KOPT-K1 (cell line): ENCODE measurements at regions not wholly inside any gene's neighbourhood (a gene's known extent, or its start where the extent isn't known, plus 50 kb on each side); places are given as distances from the start of the nearest gene placed in this dataset.

ENCODE experiments used
- H3K27ac ChIP-seq: fragments of 200-600 bp; sonication (generic); 2 replicates; pipeline ENCODE4 v1.5.1; 2016; ENCODE audit warnings: antibody characterized with exemption, mild to moderate bottlenecking, low read depth, low read length; ENCODE audit not compliant: poor library complexity, severe bottlenecking
- H3K36me3 ChIP-seq: fragments of 200-600 bp; sonication (generic); 2 replicates; pipeline ENCODE4 v1.5.1; 2017; ENCODE audit warnings: antibody characterized with exemption, mild to moderate bottlenecking, low read length, moderate library complexity; ENCODE audit not compliant: insufficient read depth
- H3K9me3 ChIP-seq: fragments of 200-600 bp; sonication (generic); 2 replicates; pipeline ENCODE4 v1.5.1; 2017; ENCODE audit warnings: antibody characterized with exemption, low read length, mild to moderate bottlenecking; ENCODE audit not compliant: insufficient read depth, poor library complexity, severe bottlenecking

DNA sequence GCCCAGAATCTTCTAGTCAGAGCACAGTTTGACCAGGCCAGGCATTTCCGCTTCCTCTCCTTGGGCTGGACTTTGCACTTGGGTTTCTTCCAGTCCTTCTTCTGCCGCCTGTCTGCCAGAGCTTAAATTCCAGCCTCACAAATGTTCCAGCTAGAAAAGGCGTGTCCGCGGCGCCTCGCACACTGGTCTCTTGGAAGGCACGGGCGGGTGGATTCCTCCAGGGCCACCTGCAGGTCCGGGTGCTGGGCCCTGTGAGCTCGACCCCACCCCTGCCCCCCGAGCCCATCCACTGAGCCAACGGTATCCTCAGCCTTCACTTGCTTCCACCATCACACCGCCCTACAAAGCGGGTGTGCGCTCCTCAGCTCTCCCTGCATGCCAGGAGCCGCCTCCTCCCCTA is 2026.5 kb downstream of the TP53TG3F start:
- Histone ChIP-seq H3K27ac (no peak overlapping the region), H3K36me3 (no peaks in the 10 kb centered on the region), H3K9me3 (peaks cover 9% of the 10 kb centered on the region)

GRCh38 chr16:35492225-35492624 is 2032.8 kb downstream of the TP53TG3F start:
- Histone ChIP-seq H3K27ac (no peak overlapping the region), H3K9me3 (no peaks in the 10 kb centered on the region)

GRCh38 chr16:35497399-35497798 is 2038.0 kb downstream of the TP53TG3F start:
- Histone ChIP-seq H3K27ac (no peak overlapping the region), H3K9me3 (peaks cover 7% of the 10 kb centered on the region), H3K36me3 (no peaks in the 10 kb centered on the region)

More at GRCh38 chr16:35492225-35492624, 2032.8 kb downstream of the TP53TG3F start:
- no peaks in the 10 kb centered on the region for H3K36me3 ChIP-seq

GRCh38 chr16:35506018-35506897 is 2046.8 kb downstream of the TP53TG3F start:
- no peak overlapping the region for H3K27ac ChIP-seq
- H3K36me3 ChIP-seq: no peaks in the 10 kb centered on the region
- H3K9me3 ChIP-seq: peaks cover 18% of the 10 kb centered on the region

DNA sequence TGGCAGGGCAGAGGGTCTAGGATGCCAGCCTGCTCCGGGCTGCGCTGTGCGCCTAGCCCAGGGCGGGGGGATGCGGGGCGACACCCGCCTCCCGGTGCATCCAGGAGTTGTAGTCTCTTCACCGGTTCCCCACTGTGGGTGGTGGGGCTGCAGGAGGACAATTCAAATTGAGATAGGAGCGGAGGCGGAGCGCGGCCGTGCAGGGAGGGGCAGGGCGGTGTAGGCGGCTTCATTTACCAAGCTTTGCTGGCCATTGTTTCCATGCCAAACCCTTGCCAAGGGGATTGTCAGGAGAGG is 2047.4 kb downstream of the TP53TG3F start:
- Histone ChIP-seq H3K9me3 (peaks cover 18% of the 10 kb centered on the region), H3K27ac (no peak overlapping the region), H3K36me3 (no peaks in the 10 kb centered on the region)

DNA sequence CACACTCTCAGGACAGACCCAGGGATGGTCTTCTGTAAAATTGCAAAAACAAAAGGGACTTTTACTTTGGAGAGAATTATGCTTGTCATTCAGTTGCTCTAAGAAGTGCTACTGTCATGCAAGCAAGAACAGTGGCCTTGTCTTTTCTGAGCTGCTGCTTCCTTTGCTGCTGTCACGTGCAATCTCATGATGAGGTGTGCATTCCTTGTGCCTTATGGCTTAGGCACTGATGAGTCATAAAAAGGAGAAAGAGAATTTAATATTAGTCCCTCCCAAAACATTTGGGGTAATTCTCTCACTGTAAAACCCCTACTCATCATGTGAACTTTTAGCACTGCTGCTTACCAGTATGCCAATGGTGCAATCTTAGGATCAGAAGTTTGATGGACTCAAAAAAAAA is 2051.3 kb downstream of the TP53TG3F start:
- Histone ChIP-seq H3K27ac (no peak overlapping the region), H3K9me3 (peaks cover 15% of the 10 kb centered on the region), H3K36me3 (no peaks in the 10 kb centered on the region)

GRCh38 chr16:35516551-35516950 is 2057.1 kb downstream of the TP53TG3F start:
- H3K36me3 ChIP-seq: no peaks in the 10 kb centered on the region
- no peak overlapping the region for H3K27ac ChIP-seq
- peaks cover 6% of the 10 kb centered on the region for H3K9me3 ChIP-seq

DNA sequence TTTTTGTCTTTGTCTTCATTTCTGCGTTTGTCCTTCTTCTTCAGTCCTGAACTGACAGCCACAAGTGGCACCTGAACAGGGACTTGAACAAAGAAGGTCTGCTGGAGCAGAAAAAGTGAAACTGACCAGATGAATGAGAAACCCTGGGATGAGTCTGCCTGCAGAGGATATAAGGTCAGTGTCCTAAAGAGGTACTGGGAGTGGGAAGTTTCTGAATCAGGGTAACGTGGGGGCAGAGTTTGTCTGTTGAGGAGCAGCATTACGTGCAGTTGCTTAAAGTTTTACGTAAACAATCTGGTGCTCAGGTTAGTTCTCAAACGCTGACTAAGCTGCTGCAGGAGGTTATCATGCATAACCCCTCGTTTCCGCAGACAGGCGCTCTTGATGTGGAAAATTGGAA is 2057.6 kb downstream of the TP53TG3F start:
- no peaks in the 10 kb centered on the region for H3K36me3 ChIP-seq
- peaks cover 6% of the 10 kb centered on the region for H3K9me3 ChIP-seq
- H3K27ac ChIP-seq: no peak overlapping the region

- Histone ChIP-seq H3K9me3 (peaks cover 5% of the 10 kb centered on the region), H3K27ac (no peak overlapping the region), H3K36me3 (no peaks in the 10 kb centered on the region)
Observed at GRCh38 chr16:35523991-35524390, 2064.6 kb downstream of the TP53TG3F start.

- no peak overlapping the region for H3K27ac ChIP-seq
- H3K9me3 ChIP-seq: peaks cover 5% of the 10 kb centered on the region
- H3K36me3 ChIP-seq: no peaks in the 10 kb centered on the region
Observed at GRCh38 chr16:35525979-35526590, 2066.7 kb downstream of the TP53TG3F start.

DNA sequence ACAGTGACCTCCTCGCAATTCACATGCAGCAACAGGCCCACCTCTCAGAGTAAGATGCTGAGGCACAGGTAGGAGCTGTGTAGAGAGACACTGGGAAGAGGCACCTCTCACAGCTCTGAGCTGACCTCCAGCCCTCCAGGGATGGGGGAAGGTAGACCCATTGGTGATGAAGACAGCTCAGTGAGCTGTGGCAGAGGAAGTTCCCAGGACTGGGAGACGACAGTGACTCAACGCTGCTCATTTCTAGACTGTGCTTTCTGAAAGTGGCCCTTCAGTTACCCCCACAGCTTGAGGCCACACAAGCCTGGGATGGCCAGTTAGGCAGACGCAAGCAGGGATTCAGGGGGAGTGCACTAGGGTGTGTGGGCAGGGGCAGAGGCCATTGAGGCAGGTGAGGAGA is 2073.2 kb downstream of the TP53TG3F start:
- H3K36me3 ChIP-seq: no peaks in the 10 kb centered on the region
- H3K27ac ChIP-seq: no peak overlapping the region
- H3K9me3 ChIP-seq: no peaks in the 10 kb centered on the region

DNA sequence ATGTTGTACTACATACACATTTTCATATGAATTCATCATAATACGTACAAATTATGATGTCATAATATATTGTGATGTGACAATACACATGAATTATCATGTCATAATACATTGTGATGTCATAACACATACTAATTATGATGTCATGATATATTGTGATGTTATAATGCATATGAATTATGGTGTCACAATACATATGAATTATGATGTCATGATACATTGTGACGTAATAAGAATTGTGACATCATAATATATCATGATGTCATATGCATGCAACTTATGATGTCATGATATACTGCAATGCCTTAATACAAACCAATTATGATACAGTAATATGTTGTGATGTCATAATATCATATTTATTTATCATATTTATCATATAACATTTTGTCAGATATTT is 2074.3 kb downstream of the TP53TG3F start:
- Histone ChIP-seq H3K36me3 (no peaks in the 10 kb centered on the region), H3K9me3 (no peaks in the 10 kb centered on the region), H3K27ac (no peak overlapping the region)

- Histone ChIP-seq H3K36me3 (no peaks in the 10 kb centered on the region), H3K27ac (no peak overlapping the region), H3K9me3 (peaks cover 9% of the 10 kb centered on the region)
Observed at GRCh38 chr16:35543486-35543885, 2084.1 kb downstream of the TP53TG3F start.

DNA sequence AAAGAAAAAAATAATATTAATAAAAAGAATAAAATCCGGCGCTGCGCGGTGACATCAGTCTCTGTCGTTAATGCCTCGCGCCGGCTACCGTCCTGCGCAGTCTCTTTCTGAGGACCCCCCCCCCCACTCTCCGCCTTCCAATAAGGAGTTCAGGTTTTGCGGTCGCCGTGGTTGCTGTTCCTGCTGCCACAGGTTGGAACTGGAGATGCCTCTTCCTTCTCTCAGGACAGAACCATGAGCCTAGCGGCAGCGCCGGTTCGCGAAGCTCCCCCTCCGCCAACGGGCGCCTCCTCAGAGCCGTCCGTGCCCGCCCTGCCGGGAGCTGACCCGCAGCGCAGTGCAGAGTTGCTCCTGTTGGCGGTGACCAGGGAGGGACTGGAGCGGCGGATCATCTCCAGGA is 2093.4 kb downstream of the TP53TG3F start:
- H3K9me3 ChIP-seq: peaks cover 17% of the 10 kb centered on the region
- H3K27ac ChIP-seq: no peak overlapping the region
- H3K36me3 ChIP-seq: no peaks in the 10 kb centered on the region

DNA sequence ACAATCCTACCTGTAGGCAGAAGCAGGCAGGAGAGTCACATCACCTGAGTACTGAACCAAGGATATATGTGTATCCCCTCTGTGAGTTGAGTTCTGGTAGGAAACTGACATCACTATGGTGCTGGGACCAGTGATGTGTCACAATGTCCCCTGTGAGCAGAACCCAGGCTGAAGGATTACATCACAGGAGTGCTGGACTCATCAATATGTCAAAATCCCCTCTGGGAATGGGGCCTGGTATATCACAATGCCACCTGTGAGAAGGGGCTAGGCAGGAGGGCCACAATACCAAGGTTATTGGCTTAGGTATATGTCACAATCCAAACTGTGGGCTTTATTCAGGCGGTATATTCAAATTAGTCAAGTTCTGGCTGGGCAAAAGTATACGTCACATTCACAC is 2098.3 kb downstream of the TP53TG3F start:
- Histone ChIP-seq H3K36me3 (no peaks in the 10 kb centered on the region), H3K27ac (no peak overlapping the region), H3K9me3 (peaks cover 46% of the 10 kb centered on the region)
